SK-N-SH treated with all-trans-retinoic acid at 6 μM for 48 hours (cell line): ENCODE measurements at regions not wholly inside any gene's neighbourhood (a gene's known extent, or its start where the extent isn't known, plus 50 kb on each side); places are given as distances from the start of the nearest gene placed in this dataset.

Source experiments
- ARNTL ChIP-seq: fragments of 450-650 bp; formaldehyde crosslinking; IDR thresholded peaks from 2 replicates; pipeline ENCODE4 v1.5.0; 2020; ENCODE audit warnings: low read depth, mild to moderate bottlenecking, moderate library complexity, borderline replicate concordance
- ESRRG ChIP-seq: fragments of 250-450 bp; sonication (Bioruptor Pico); IDR thresholded peaks from 2 replicates; pipeline ENCODE4 v1.6.1; 2021; ENCODE audit warnings: mild to moderate bottlenecking
- ZNF565 ChIP-seq: fragments of 450-650 bp; formaldehyde crosslinking; conservative IDR thresholded peaks from 2 replicates; pipeline ENCODE4 v1.5.0; 2020; ENCODE audit warnings: low read depth, mild to moderate bottlenecking, moderate library complexity

- no peak for TF ChIP-seq ESRRG
- no peak for TF ChIP-seq ZNF565 (CRISPR knock-in tag)
- TF ChIP-seq ARNTL (CRISPR knock-in tag): no peak
These were observed 131.8 kb downstream of the MREG start for GRCh38 chr2:215881582-215881981.
